ENCODE measurements at regions not wholly inside any gene's neighbourhood (a gene's known extent, or its start where the extent isn't known, plus 50 kb on each side); places are given as distances from the start of the nearest gene placed in this dataset.

- no peak for TF ChIP-seq CTCF (IDR thresholded peaks at IDR 0.05; ENCODE audit: insufficient read depth, low read length, poor library complexity, severe bottlenecking)
- TF ChIP-seq EZH2phosphoT487 (conservative IDR thresholded peaks at IDR 0.05; ENCODE audit: low read length), result no peak
These were observed 657.7 kb downstream of the PRR16 start for GRCh38 chr5:121121786-121122185.

Measured in SU-DHL-6 (cell line).